A549 (cell line): ENCODE measurements at regions not wholly inside any gene's neighbourhood (a gene's known extent, or its start where the extent isn't known, plus 50 kb on each side); places are given as distances from the start of the nearest gene placed in this dataset.

Experiments used
- ATAC-seq, 2 experiments: fragments of 200-7000 bp in 1 of 2; fragments of >200 bp in 1 of 2; cut with Nextera tagmentation in 1 of 2; cut with Tn5 transposase in 1 of 2; 3 replicates each; pipeline versions ENCODE4 v1.8.0 to v1.9.1; 2018 to 2020; ENCODE audit warnings: mild to moderate bottlenecking in 1 of 2, moderate library complexity in 1 of 2
- CTCF ChIA-PET: fragments of 300-600 bp; sonication (Branson Sonifier 250); formaldehyde crosslinking; extraction: SDS; loops from one replicate; lab custom pipeline; 2021; ENCODE audit warnings: antibody characterized with exemption, inconsistent platforms; lab: Yijun Ruan, JAX
- POLR2A ChIA-PET: fragments of 350-600 bp; formaldehyde crosslinking; extraction: SDS; loops from one replicate; lab custom pipeline; 2021; ENCODE audit warnings: antibody characterized with exemption, inconsistent platforms; lab: Yijun Ruan, JAX
- DNase-seq, 2 experiments: peaks; one replicate each; pipeline versions ENCODE4 v3.0.0 to v3.0.0-alpha.2; 2011 to 2016; ENCODE audit warnings: low read depth in 1 of 2, low spot score in 1 of 2
- FAIRE-seq: peaks from 2 replicates; lab custom pipeline; 2011; peaks lifted over from hg19 to GRCh38; lab: Jason Lieb, UNC
- H3K27ac ChIP-seq, 2 experiments: fragments of >200 bp; sonication (Bioruptor Twin); formaldehyde crosslinking; 3 replicates each; pipeline ENCODE4 v1.5.1; 2016 to 2017
- H3K4me1 ChIP-seq: fragments of >200 bp; sonication (Bioruptor Twin); formaldehyde crosslinking; 3 replicates; pipeline ENCODE4 v1.6.1; 2016
- H3K4me2 ChIP-seq: fragments of >200 bp; sonication (Bioruptor Twin); formaldehyde crosslinking; 3 replicates; pipeline ENCODE4 v1.6.1; 2016
- H3K4me3 ChIP-seq: fragments of >200 bp; sonication (Bioruptor Twin); formaldehyde crosslinking; 3 replicates; pipeline ENCODE4 v1.5.1; 2016
- H3K9me3 ChIP-seq: fragments of >200 bp; sonication (Bioruptor Twin); formaldehyde crosslinking; 3 replicates; pipeline ENCODE4 v1.6.1; 2016
- CBX2 ChIP-seq: fragments of 200-600 bp; sonication (generic); IDR thresholded peaks from 2 replicates; pipeline ENCODE4 v1.6.1; 2016; ENCODE audit warnings: low read depth, mild to moderate bottlenecking, borderline replicate concordance
- CEBPB ChIP-seq, 2 experiments: fragments of >200 bp in 1 of 2; sonication (Bioruptor Twin) in 1 of 2; formaldehyde crosslinking in 1 of 2; IDR thresholded peaks; 2 replicates each; pipeline ENCODE4 v1.6.1; 2012 to 2016
- CHD2 ChIP-seq: fragments of 150-350 bp; IDR thresholded peaks from 2 replicates; pipeline ENCODE4 v1.6.1; 2014; ENCODE audit warnings: low read length; ENCODE audit not compliant: partially characterized antibody
- CHD4 ChIP-seq: fragments of 200-600 bp; sonication (generic); IDR thresholded peaks from 2 replicates; pipeline ENCODE4 v1.6.1; 2016; ENCODE audit warnings: antibody characterized with exemption, mild to moderate bottlenecking, borderline replicate concordance
- E2F6 ChIP-seq: IDR thresholded peaks from 2 replicates; pipeline ENCODE4 v1.6.1; 2012; ENCODE audit warnings: low read depth, borderline replicate concordance
- EHMT2 ChIP-seq: fragments of 200-600 bp; sonication (generic); IDR thresholded peaks from 2 replicates; pipeline ENCODE4 v1.6.1; 2016; ENCODE audit warnings: antibody characterized with exemption, low read depth, mild to moderate bottlenecking, moderate library complexity
- HDAC2 ChIP-seq: fragments of 200-600 bp; sonication (generic); IDR thresholded peaks from 2 replicates; pipeline ENCODE4 v1.6.1; 2016
- HMGXB4 ChIP-seq: fragments of 250-450 bp; sonication (Bioruptor Pico); IDR thresholded peaks from 2 replicates; pipeline ENCODE4 v1.5.0; 2021; ENCODE audit warnings: mild to moderate bottlenecking, moderate library complexity, borderline replicate concordance
- HOXA7 ChIP-seq: fragments of 250-450 bp; sonication (Bioruptor Pico); IDR thresholded peaks from 2 replicates; pipeline ENCODE4 v1.5.0; 2020; ENCODE audit warnings: mild to moderate bottlenecking, moderate library complexity
- JUNB ChIP-seq: fragments of >200 bp; sonication (Bioruptor Twin); formaldehyde crosslinking; IDR thresholded peaks from 2 replicates; pipeline ENCODE4 v1.6.1; 2016
- KDM5A ChIP-seq: fragments of 200-600 bp; sonication (generic); IDR thresholded peaks from 2 replicates; pipeline ENCODE4 v1.6.1; 2016; ENCODE audit warnings: antibody characterized with exemption, mild to moderate bottlenecking
- MAFK ChIP-seq: fragments of 450-650 bp; IDR thresholded peaks from 2 replicates; pipeline ENCODE4 v1.6.1; 2014; ENCODE audit not compliant: partially characterized antibody
- MAX ChIP-seq: IDR thresholded peaks from 2 replicates; pipeline ENCODE4 v1.6.1; 2012
- MYC ChIP-seq: IDR thresholded peaks from 2 replicates; pipeline ENCODE4 v1.6.1; 2012; ENCODE audit warnings: mild to moderate bottlenecking, inconsistent platforms, low read length, improper control_type of control experiment, borderline replicate concordance
- NFE2L2 ChIP-seq: fragments of 150-350 bp; conservative IDR thresholded peaks from 2 replicates; pipeline ENCODE4 v1.6.1; 2014; ENCODE audit warnings: low read length
- NPAS2 ChIP-seq: fragments of 250-450 bp; sonication (Bioruptor Pico); IDR thresholded peaks from 2 replicates; pipeline ENCODE4 v1.8.0; 2022; ENCODE audit warnings: mild to moderate bottlenecking, moderate library complexity, borderline replicate concordance
- NR3C1 ChIP-seq: fragments of >200 bp; sonication (Bioruptor Twin); formaldehyde crosslinking; IDR thresholded peaks from 3 replicates; pipeline ENCODE4 v1.6.1; 2017
- POLR2A ChIP-seq: IDR thresholded peaks from 2 replicates; pipeline ENCODE4 v1.6.1; 2012; ENCODE audit warnings: mild to moderate bottlenecking, low read length
- POLR2AphosphoS2 ChIP-seq: conservative IDR thresholded peaks from 2 replicates; pipeline ENCODE4 v1.6.1; 2012; ENCODE audit warnings: low read length, improper control_type of control experiment, inconsistent platforms
- RAD21 ChIP-seq, 2 experiments: fragments of >200 bp in 1 of 2; sonication (Bioruptor Twin) in 1 of 2; formaldehyde crosslinking in 1 of 2; IDR thresholded peaks in 1 of 2; conservative IDR thresholded peaks in 1 of 2; 2 replicates in 1 of 2; 3 replicates in 1 of 2; pipeline ENCODE4 v1.6.1; 2012 to 2018; ENCODE audit warnings: inconsistent platforms in 1 of 2
- RCOR1 ChIP-seq: fragments of 150-350 bp; IDR thresholded peaks from 2 replicates; pipeline ENCODE4 v1.6.1; 2014; ENCODE audit warnings: antibody characterized with exemption, low read length, low read depth
- RFX5 ChIP-seq: fragments of 450-650 bp; IDR thresholded peaks from 2 replicates; pipeline ENCODE4 v1.7.1; 2014; ENCODE audit warnings: antibody characterized with exemption, mild to moderate bottlenecking, moderate library complexity
- RNF2 ChIP-seq: fragments of 200-600 bp; sonication (generic); IDR thresholded peaks from 2 replicates; pipeline ENCODE4 v1.6.1; 2016; ENCODE audit warnings: low read depth, mild to moderate bottlenecking, antibody characterized with exemption, moderate library complexity, borderline replicate concordance
- TP53 ChIP-seq: fragments of 250-450 bp; sonication (Bioruptor Pico); IDR thresholded peaks from 2 replicates; pipeline ENCODE4 v1.5.0; 2021; ENCODE audit warnings: mild to moderate bottlenecking, moderate library complexity
- ZC3H11A ChIP-seq: fragments of 450-650 bp; IDR thresholded peaks from 2 replicates; pipeline ENCODE4 v1.6.1; 2014; ENCODE audit warnings: antibody characterized with exemption, mild to moderate bottlenecking
- ZFP36 ChIP-seq: fragments of 450-650 bp; IDR thresholded peaks from 2 replicates; pipeline ENCODE4 v1.6.1; 2014; ENCODE audit warnings: borderline replicate concordance; ENCODE audit not compliant: partially characterized antibody
- ZSCAN20 ChIP-seq: fragments of 250-450 bp; sonication (Bioruptor Pico); IDR thresholded peaks from 2 replicates; pipeline ENCODE4 v1.8.0; 2022; ENCODE audit warnings: mild to moderate bottlenecking, moderate library complexity
- WGBS: methylation state at CpG from one replicate; pipeline ENCODE4 v1.1.6; 2017; ENCODE audit errors: missing lambda C conversion rate; 5-methylcytosine and 5-hydroxymethylcytosine counted together

GRCh38 chr1:68291688-68292384 is 59.5 kb upstream of the WLS start:
- FAIRE-seq (no peak), DNase-seq (no peak), ATAC-seq (no peak)
- Histone ChIP-seq H3K27ac (no peak overlapping the region), H3K9me3 (no peaks in the 10 kb centered on the region), H3K4me3 (no peak overlapping the region), H3K4me2 (no peak overlapping the region), H3K4me1 (no peaks in the 10 kb centered on the region)
- TF ChIP-seq NR3C1 (no peak), RCOR1 (no peak), HDAC2 (no peak), E2F6 (no peak), ZFP36 (no peak), MAFK (peak; percentile 79)
- CTCF ChIA-PET = no interaction called here
- 44% methylated on average over 2 of the region's 2 CpGs for WGBS
- POLR2A ChIA-PET = no interaction called here

GRCh38 chr1:68287241-68287640 is 54.9 kb upstream of the WLS start:
- CTCF ChIA-PET = no interaction called here
- FAIRE-seq (no peak), ATAC-seq (no peak), DNase-seq (no peak)
- Histone ChIP-seq H3K27ac (no peak overlapping the region), H3K4me3 (no peak overlapping the region), H3K4me1 (no peaks in the 10 kb centered on the region), H3K9me3 (no peaks in the 10 kb centered on the region), H3K4me2 (no peak overlapping the region)
- POLR2A ChIA-PET = no interaction called here
- WGBS = 68% methylated on average over 4 of the region's 5 CpGs
- no peak for TF ChIP-seq EHMT2
- no peak for TF ChIP-seq JUNB
- TF ChIP-seq ZSCAN20 = no peak
- TF ChIP-seq CHD2 = no peak

GRCh38 chr1:68285046-68285445 is 52.7 kb upstream of the WLS start:
- WGBS = 88% methylated on average over 4 of the region's 4 CpGs
- no peaks in the 10 kb centered on the region for H3K9me3 ChIP-seq
- ChIA-PET POLR2A (no interaction called here), CTCF (no interaction called here)
- FAIRE-seq (no peak), ATAC-seq (no peak), DNase-seq (no peak)
- H3K4me2 ChIP-seq = no peak overlapping the region
- no peak overlapping the region for H3K27ac ChIP-seq
- H3K4me1 ChIP-seq = no peaks in the 10 kb centered on the region
- no peak overlapping the region for H3K4me3 ChIP-seq
- TF ChIP-seq HMGXB4 (CRISPR knock-in tag) = no peak
- no peak for TF ChIP-seq NPAS2 (CRISPR knock-in tag)
- TF ChIP-seq HDAC2 = no peak
- TF ChIP-seq TP53 (CRISPR knock-in tag) = no peak

GRCh38 chr1:68281946-68282615 is 49.8 kb upstream of the WLS start:
- CTCF ChIA-PET = no interaction called here
- 59% methylated on average over 4 of the region's 4 CpGs for WGBS
- TF ChIP-seq RCOR1 = no peak
- no peak for TF ChIP-seq MYC
- TF ChIP-seq HOXA7 (CRISPR knock-in tag) = no peak
- no peak for TF ChIP-seq MAX
- TF ChIP-seq CHD4 = no peak
- no peak for TF ChIP-seq KDM5A
- no peak for TF ChIP-seq CEBPB (IDR thresholded peaks at IDR 0.05)
- TF ChIP-seq CBX2 = no peak
- no peak for TF ChIP-seq RFX5
- TF ChIP-seq POLR2AphosphoS2 = no peak
- TF ChIP-seq POLR2A = no peak
- no peak for TF ChIP-seq ZC3H11A
- no peak for TF ChIP-seq NFE2L2
- no peak for TF ChIP-seq RNF2
- no peak for TF ChIP-seq RAD21 (conservative IDR thresholded peaks at IDR 0.05 in 1 of 2, IDR thresholded peaks at IDR 0.05 in 1 of 2)

More at GRCh38 chr1:68281946-68282615, 49.8 kb upstream of the WLS start:
- H3K4me2 ChIP-seq = no peak overlapping the region
- ATAC-seq = no peak; a peak in 1 of 6 replicates
- no peaks in the 10 kb centered on the region for H3K4me1 ChIP-seq
- DNase-seq = no peak
- H3K9me3 ChIP-seq = no peaks in the 10 kb centered on the region
- no peak overlapping the region for H3K27ac ChIP-seq
- FAIRE-seq = no peak
- H3K4me3 ChIP-seq = no peak overlapping the region
- POLR2A ChIA-PET = no interaction called here
